Astrocyte of the cerebellum (primary cell): ENCODE measurements at regions not wholly inside any gene's neighbourhood (a gene's known extent, or its start where the extent isn't known, plus 50 kb on each side); places are given as distances from the start of the nearest gene placed in this dataset.

Source experiments
- DNase-seq: peaks from one replicate; pipeline ENCODE4 v3.0.0-alpha.2; 2011; ENCODE audit warnings: low read depth
- H3K4me3 ChIP-seq: 2 replicates; pipeline ENCODE4 v1.5.1; 2011; ENCODE audit warnings: mild to moderate bottlenecking, low read depth, low read length, moderate library complexity
- CTCF ChIP-seq: IDR thresholded peaks from 2 replicates; pipeline ENCODE4 v1.5.1; 2012; ENCODE audit warnings: low read length, low read depth, moderate library complexity, mild to moderate bottlenecking; ENCODE audit errors: missing control alignments
- in situ Hi-C: cut with HindIII; loops from 2 replicates; pipeline ENCODE4 v1.10.0; 2017; ENCODE audit warnings: low sequenced_read_pairs

- in situ Hi-C loops, result no loop called here
- no peak overlapping the region for H3K4me3 ChIP-seq
- no peak for DNase-seq
- no peak for TF ChIP-seq CTCF
These were observed 521.5 kb upstream of the SPRY2 start for GRCh38 chr13:80862456-80862855.

- no peak for DNase-seq
- no peak overlapping the region for H3K4me3 ChIP-seq
- TF ChIP-seq CTCF, result no peak
- in situ Hi-C loops, result no loop called here
These were observed 519.9 kb upstream of the SPRY2 start for GRCh38 chr13:80860845-80861244.

GRCh38 chr13:80858131-80858530 lies 517.2 kb upstream of the SPRY2 start:
- no peak for DNase-seq
- no peak for TF ChIP-seq CTCF
- in situ Hi-C loops, result no loop called here
- no peak overlapping the region for H3K4me3 ChIP-seq

- in situ Hi-C loops, result no loop called here
- H3K4me3 ChIP-seq, result no peak overlapping the region
- DNase-seq, result no peak
- TF ChIP-seq CTCF, result no peak
These were observed 516.4 kb upstream of the SPRY2 start for GRCh38 chr13:80857321-80857720.

GRCh38 chr13:80850771-80851170 lies 509.8 kb upstream of the SPRY2 start:
- in situ Hi-C loops, result no loop called here
- H3K4me3 ChIP-seq, result no peak overlapping the region
- no peak for TF ChIP-seq CTCF
- DNase-seq, result no peak

GRCh38 chr13:80844164-80844563 lies 503.2 kb upstream of the SPRY2 start:
- TF ChIP-seq CTCF, result no peak
- no peak overlapping the region for H3K4me3 ChIP-seq
- in situ Hi-C loops, result no loop called here
- DNase-seq, result no peak

- in situ Hi-C loops, result no loop called here
- no peak for DNase-seq
- H3K4me3 ChIP-seq, result no peak overlapping the region
- no peak for TF ChIP-seq CTCF
These were observed 500.5 kb upstream of the SPRY2 start for GRCh38 chr13:80841414-80841813.
